ENCODE measurements at regions not wholly inside any gene's neighbourhood (a gene's known extent, or its start where the extent isn't known, plus 50 kb on each side); places are given as distances from the start of the nearest gene placed in this dataset.

GRCh38 chr7:52447581-52448180, 587.8 kb upstream of the POM121L12 start:
- Mint-ChIP-seq H3K9me3 (peaks cover 9% of the 10 kb centered on the region), H3K36me3 (no peaks in the 10 kb centered on the region), H3K4me3 (no peak overlapping the region), H3K4me1 (no peaks in the 10 kb centered on the region), H3K27ac (no peak overlapping the region), H3K27me3 (no peaks in the 10 kb centered on the region)
- ATAC-seq: no peak

DNA sequence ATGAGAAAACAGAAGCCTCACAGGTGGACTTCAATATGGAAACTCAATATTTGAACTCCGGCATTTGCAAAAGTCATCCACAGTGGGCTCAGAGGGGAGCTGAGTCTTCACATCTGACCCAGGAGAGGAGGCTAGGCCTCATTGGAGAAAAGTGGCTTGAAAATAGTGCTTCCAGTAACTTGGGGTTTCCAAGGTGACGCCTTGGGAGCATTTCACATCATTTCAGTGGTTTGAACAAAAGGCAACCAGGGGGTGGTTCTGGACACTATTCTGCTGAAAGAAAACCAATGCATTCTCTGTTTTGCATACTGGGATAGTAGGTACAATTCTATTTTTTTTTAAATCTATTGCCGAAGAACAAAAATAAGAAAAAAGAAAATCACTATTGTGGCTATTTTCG, 599.2 kb upstream of the POM121L12 start:
- H3K9me3 Mint-ChIP-seq: peaks cover 5% of the 10 kb centered on the region
- no peak for ATAC-seq
- H3K4me3 Mint-ChIP-seq: no peak overlapping the region
- H3K36me3 Mint-ChIP-seq: no peaks in the 10 kb centered on the region
- H3K27me3 Mint-ChIP-seq: no peaks in the 10 kb centered on the region
- no peaks in the 10 kb centered on the region for H3K4me1 Mint-ChIP-seq
- no peak overlapping the region for H3K27ac Mint-ChIP-seq

DNA sequence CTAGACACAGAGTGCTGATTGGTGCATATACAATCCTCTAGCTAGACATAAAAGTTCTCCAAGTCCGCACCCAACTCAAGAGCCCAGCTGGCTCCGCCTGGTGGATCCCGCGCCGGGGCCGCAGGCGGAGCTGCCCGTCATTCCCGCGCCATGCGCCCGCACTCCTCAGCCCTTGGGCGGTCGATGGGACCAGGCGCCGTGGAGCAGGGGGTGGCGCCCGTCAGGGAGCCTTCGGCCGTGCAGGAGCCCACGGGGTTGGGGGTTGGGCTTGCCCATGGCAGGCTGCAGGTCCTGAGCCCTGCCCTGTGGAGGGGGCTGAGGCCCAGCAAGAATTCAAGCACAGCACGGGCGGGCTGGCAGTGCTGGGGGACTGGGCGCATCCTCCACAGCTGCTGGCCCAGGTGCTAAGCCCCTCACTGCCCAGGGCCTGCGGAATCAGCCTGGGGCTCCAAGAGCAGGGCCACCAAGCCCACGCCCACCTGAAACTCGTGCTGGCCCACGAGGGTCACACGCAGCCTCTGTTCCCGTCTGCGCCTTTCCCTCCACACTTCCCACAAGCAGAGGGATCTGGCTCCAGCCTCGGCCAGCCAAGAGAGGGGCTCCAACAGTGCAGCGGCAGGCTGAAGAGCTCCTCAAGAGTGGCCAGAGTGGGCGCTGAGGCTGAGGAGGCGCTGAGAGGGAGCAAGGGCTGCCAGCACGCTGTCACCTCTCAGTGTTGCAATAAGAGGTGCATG, 604.2 kb upstream of the POM121L12 start:
- Mint-ChIP-seq H3K27ac (no peak overlapping the region), H3K4me3 (no peak overlapping the region), H3K4me1 (no peaks in the 10 kb centered on the region), H3K27me3 (no peaks in the 10 kb centered on the region), H3K36me3 (no peaks in the 10 kb centered on the region), H3K9me3 (peaks cover 9% of the 10 kb centered on the region)
- no peak for ATAC-seq

DNA sequence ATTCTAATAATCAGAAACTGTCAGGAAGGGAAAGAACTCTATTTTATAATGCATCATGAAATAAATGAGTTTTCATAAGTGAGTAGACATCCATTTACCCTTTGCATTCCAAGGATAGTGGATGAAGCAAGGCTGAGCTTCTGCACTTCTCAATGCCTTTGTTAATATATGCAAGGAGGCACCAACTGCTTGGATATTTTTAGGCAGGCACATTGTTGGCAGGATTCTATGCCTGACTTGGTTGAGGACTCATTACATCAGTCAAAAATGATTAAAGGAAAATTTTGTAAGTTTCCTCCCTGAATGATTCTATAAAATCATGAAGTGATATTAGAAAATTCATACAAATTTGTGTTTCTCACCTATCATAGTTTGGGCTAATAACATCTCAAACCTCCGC, 612.2 kb upstream of the POM121L12 start:
- H3K9me3 Mint-ChIP-seq: peaks cover 4% of the 10 kb centered on the region
- H3K27ac Mint-ChIP-seq: no peak overlapping the region
- no peaks in the 10 kb centered on the region for H3K27me3 Mint-ChIP-seq

GRCh38 chr7:52413051-52413450, 622.4 kb upstream of the POM121L12 start:
- Mint-ChIP-seq H3K4me1 (no peaks in the 10 kb centered on the region), H3K4me3 (no peak overlapping the region), H3K36me3 (no peaks in the 10 kb centered on the region)

More for the DNA sequence above, 612.2 kb upstream of the POM121L12 start:
- Mint-ChIP-seq H3K4me3 (no peak overlapping the region), H3K36me3 (no peaks in the 10 kb centered on the region), H3K4me1 (no peaks in the 10 kb centered on the region)
- ATAC-seq: no peak

GRCh38 chr7:52410032-52410431, 625.4 kb upstream of the POM121L12 start:
- no peaks in the 10 kb centered on the region for H3K4me1 Mint-ChIP-seq
- no peak for ATAC-seq
- H3K27me3 Mint-ChIP-seq: no peaks in the 10 kb centered on the region

More at GRCh38 chr7:52413051-52413450, 622.4 kb upstream of the POM121L12 start:
- ATAC-seq: no peak
- Mint-ChIP-seq H3K9me3 (peaks cover 3% of the 10 kb centered on the region), H3K27me3 (no peaks in the 10 kb centered on the region), H3K27ac (no peak overlapping the region)

DNA sequence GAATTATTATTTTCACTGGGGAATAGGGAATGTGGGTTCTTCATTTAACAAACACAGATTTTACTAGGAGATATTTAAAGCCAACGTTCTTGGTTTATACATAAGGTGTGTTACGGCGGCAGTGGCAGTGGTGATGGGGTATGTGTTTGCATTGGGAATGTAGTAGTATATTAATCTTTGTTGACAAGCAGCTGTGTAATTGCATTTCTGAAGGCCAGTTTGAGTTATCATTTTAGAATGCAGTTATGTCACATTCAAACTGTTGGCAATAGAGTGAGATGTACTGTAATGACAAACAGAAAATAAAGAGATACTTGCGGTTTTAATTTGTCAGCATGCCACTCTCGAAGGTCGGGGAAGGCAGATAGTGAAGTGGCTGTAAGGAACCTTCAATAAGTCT, 628.6 kb upstream of the POM121L12 start:
- Mint-ChIP-seq H3K36me3 (no peaks in the 10 kb centered on the region), H3K9me3 (peaks cover 3% of the 10 kb centered on the region), H3K27me3 (no peaks in the 10 kb centered on the region), H3K4me3 (no peak overlapping the region), H3K4me1 (no peaks in the 10 kb centered on the region), H3K27ac (no peak overlapping the region)
- no peak for ATAC-seq

More at GRCh38 chr7:52410032-52410431, 625.4 kb upstream of the POM121L12 start:
- H3K36me3 Mint-ChIP-seq: no peaks in the 10 kb centered on the region
- H3K4me3 Mint-ChIP-seq: no peak overlapping the region
- no peak overlapping the region for H3K27ac Mint-ChIP-seq
- H3K9me3 Mint-ChIP-seq: peaks cover 3% of the 10 kb centered on the region

- Mint-ChIP-seq H3K27ac (no peak overlapping the region), H3K27me3 (no peaks in the 10 kb centered on the region), H3K36me3 (no peaks in the 10 kb centered on the region), H3K4me1 (no peaks in the 10 kb centered on the region), H3K4me3 (no peak overlapping the region), H3K9me3 (peaks cover 14% of the 10 kb centered on the region)
- no peak for ATAC-seq
Measured at GRCh38 chr7:52382731-52383130, 652.7 kb upstream of the POM121L12 start.

DNA sequence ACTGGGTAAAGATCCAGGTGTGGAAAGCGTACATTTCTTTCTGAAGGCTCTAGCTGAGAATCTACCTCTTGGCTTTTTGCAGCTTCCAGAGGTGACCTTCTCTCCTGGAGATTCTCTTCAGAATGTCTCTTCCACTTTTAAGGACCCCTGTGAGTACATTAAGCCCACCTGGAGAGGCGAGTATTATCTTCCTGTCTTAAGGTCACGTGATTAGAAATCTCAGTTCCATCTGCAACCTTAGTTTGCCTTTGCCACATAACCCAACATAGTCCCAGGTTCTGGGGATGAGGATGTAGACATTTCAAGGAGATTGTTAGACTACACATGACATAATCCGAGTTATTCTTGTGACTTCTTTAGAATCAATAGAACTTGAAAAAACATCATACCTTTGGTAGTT, 665.5 kb upstream of the POM121L12 start:
- Mint-ChIP-seq H3K9me3 (peaks cover 4% of the 10 kb centered on the region), H3K27ac (no peak overlapping the region), H3K4me1 (no peaks in the 10 kb centered on the region), H3K36me3 (no peaks in the 10 kb centered on the region), H3K27me3 (no peaks in the 10 kb centered on the region), H3K4me3 (no peak overlapping the region)
- no peak for ATAC-seq

DNA sequence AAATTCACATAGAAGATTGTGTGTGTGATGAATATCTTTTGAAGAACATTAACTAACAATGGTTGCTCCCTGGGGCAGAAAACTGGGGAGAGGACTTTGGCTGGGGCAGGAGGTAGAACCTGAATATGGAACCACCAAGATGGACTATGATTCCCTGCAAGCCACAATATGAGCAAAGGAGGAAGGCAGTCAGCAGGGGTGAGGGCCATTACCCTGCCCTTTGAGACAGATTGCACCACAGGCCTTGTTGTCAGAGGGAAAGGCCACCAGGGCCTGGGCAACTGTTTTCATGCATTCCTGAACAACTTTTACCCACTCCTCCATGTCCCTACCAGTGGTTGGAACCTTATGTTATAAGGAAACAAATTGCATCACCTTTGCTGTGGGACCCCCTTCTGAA, 670.1 kb upstream of the POM121L12 start:
- Mint-ChIP-seq H3K36me3 (no peaks in the 10 kb centered on the region), H3K4me1 (no peaks in the 10 kb centered on the region), H3K27ac (no peak overlapping the region), H3K27me3 (no peaks in the 10 kb centered on the region), H3K9me3 (peaks cover 2% of the 10 kb centered on the region), H3K4me3 (no peak overlapping the region)
- ATAC-seq: no peak

- Mint-ChIP-seq H3K4me3 (no peak overlapping the region), H3K9me3 (peaks cover 2% of the 10 kb centered on the region), H3K27ac (no peak overlapping the region), H3K36me3 (no peaks in the 10 kb centered on the region), H3K4me1 (no peaks in the 10 kb centered on the region), H3K27me3 (no peaks in the 10 kb centered on the region)
- no peak for ATAC-seq
Measured at GRCh38 chr7:52362521-52362920, 672.9 kb upstream of the POM121L12 start.

DNA sequence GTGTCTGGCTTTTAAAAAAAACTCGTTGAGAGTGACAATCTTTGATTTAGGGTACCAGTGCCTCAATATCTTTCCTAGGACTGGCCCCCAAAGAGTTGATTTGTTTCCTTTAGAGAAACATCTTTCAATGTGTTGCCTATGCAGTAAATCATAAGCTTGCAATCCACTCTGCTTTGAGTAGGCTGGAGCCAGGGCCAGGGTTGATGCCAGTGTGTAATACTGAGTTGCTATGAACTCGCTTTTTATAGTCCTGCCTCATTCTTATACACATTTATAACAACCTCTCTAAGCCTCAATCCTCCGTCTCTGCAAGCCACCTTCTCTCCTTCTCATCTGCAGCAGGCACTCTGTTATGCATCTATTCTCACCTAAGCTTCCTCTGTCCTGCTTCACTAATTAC, 674.9 kb upstream of the POM121L12 start:
- H3K9me3 Mint-ChIP-seq: peaks cover 9% of the 10 kb centered on the region
- no peak for ATAC-seq
- H3K4me1 Mint-ChIP-seq: no peaks in the 10 kb centered on the region
- no peak overlapping the region for H3K27ac Mint-ChIP-seq
- H3K4me3 Mint-ChIP-seq: no peak overlapping the region
- no peaks in the 10 kb centered on the region for H3K27me3 Mint-ChIP-seq
- no peaks in the 10 kb centered on the region for H3K36me3 Mint-ChIP-seq

- Mint-ChIP-seq H3K27me3 (no peaks in the 10 kb centered on the region), H3K36me3 (no peaks in the 10 kb centered on the region), H3K4me3 (no peak overlapping the region), H3K9me3 (peaks cover 15% of the 10 kb centered on the region), H3K27ac (no peak overlapping the region), H3K4me1 (no peaks in the 10 kb centered on the region)
- ATAC-seq: no peak
Measured at GRCh38 chr7:52355053-52355452, 680.4 kb upstream of the POM121L12 start.

DNA sequence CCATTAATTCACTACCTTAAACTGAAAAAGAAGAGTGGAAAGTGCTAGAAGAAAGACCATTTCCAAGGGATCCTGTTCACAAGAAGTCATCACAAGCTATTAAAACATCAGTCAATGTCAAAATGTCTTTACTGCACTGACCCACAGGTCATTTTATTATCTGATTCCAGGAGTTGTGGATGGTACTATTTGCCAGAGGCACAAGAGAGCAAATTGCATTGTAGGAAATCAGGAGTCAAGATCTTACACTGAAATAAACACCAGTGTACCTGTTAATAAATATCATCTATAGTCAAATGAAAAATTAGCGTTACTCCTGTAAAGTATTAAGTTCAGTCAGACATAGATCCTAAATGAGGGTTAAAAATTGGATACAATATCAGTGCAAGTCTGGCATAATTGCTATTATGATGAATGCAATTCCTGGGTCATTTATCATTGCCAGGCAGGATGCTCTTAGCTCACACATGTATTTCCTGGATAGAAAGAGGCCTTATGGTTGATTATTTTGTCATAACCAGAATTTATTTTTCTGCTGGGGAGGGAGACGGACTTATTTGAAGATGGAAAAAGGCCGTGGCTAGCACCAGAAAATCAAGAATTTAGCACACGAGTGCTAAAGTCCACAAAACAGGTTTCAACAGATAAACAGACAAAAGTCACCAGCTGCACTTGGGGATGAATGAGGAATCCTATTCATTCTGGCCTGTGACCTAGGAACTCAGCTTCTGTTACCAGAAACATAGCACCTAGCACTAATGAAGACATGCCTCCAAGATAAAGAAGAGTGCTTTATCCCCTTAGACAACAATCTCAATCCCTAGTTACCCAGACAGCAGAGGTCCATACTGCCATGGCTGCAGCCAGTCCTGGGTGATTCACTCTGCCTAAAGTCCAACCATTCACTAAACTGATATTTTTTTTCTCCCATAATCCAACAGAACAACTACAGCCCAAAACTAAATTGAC, 683.1 kb upstream of the POM121L12 start:
- Mint-ChIP-seq H3K27me3 (no peaks in the 10 kb centered on the region), H3K9me3 (peaks cover 15% of the 10 kb centered on the region), H3K4me1 (no peaks in the 10 kb centered on the region), H3K4me3 (no peak overlapping the region), H3K27ac (no peak overlapping the region), H3K36me3 (no peaks in the 10 kb centered on the region)
- no peak for ATAC-seq

- H3K9me3 Mint-ChIP-seq: peaks cover 14% of the 10 kb centered on the region
- no peak for ATAC-seq
- no peaks in the 10 kb centered on the region for H3K27me3 Mint-ChIP-seq
- no peaks in the 10 kb centered on the region for H3K36me3 Mint-ChIP-seq
- no peak overlapping the region for H3K4me3 Mint-ChIP-seq
- H3K27ac Mint-ChIP-seq: no peak overlapping the region
- H3K4me1 Mint-ChIP-seq: no peaks in the 10 kb centered on the region
Measured at GRCh38 chr7:52344015-52344414, 691.4 kb upstream of the POM121L12 start.
